BE2C (cell line): ENCODE measurements at regions not wholly inside any gene's neighbourhood (a gene's known extent, or its start where the extent isn't known, plus 50 kb on each side); places are given as distances from the start of the nearest gene placed in this dataset.

Experiments used
- DNase-seq: peaks from one replicate; pipeline ENCODE4 v3.0.0-alpha.2; 2020
- H3K27me3 ChIP-seq: fragments of 250-450 bp; sonication (Bioruptor Pico); 2 replicates; pipeline ENCODE4 v1.5.1; 2020; ENCODE audit warnings: mild to moderate bottlenecking
- H3K36me3 ChIP-seq: fragments of 250-450 bp; sonication (Bioruptor Pico); 2 replicates; pipeline ENCODE4 v1.5.1; 2020; ENCODE audit warnings: mild to moderate bottlenecking
- H3K4me1 ChIP-seq: fragments of 250-450 bp; sonication (Bioruptor Pico); 2 replicates; pipeline ENCODE4 v1.5.1; 2020
- H3K4me3 ChIP-seq: 2 replicates; pipeline ENCODE4 v1.5.1; 2011; ENCODE audit warnings: low read depth, low read length
- H3K9me3 ChIP-seq: fragments of 250-450 bp; sonication (Bioruptor Pico); 2 replicates; pipeline ENCODE4 v1.5.1; 2020
- CTCF ChIP-seq: IDR thresholded peaks from 2 replicates; pipeline ENCODE4 v1.5.1; 2012; ENCODE audit warnings: mild to moderate bottlenecking, low read depth, low read length

- DNase-seq: no peak
- Histone ChIP-seq H3K36me3 (no peaks in the 10 kb centered on the region), H3K4me3 (no peak overlapping the region), H3K27me3 (no peaks in the 10 kb centered on the region), H3K4me1 (no peaks in the 10 kb centered on the region), H3K9me3 (no peaks in the 10 kb centered on the region)
- no peak for TF ChIP-seq CTCF
Observed at GRCh38 chr9:18022642-18023041, 443.8 kb downstream of the SH3GL2 start.

- Histone ChIP-seq H3K27me3 (no peaks in the 10 kb centered on the region), H3K4me1 (no peaks in the 10 kb centered on the region), H3K9me3 (no peaks in the 10 kb centered on the region), H3K36me3 (no peaks in the 10 kb centered on the region), H3K4me3 (no peak overlapping the region)
- TF ChIP-seq CTCF: no peak
- DNase-seq: no peak
Observed at GRCh38 chr9:18023332-18023731, 444.5 kb downstream of the SH3GL2 start.

GRCh38 chr9:18032636-18033035, 441.3 kb upstream of the ADAMTSL1 start:
- DNase-seq: no peak
- Histone ChIP-seq H3K4me1 (no peaks in the 10 kb centered on the region), H3K9me3 (no peaks in the 10 kb centered on the region), H3K36me3 (no peaks in the 10 kb centered on the region), H3K4me3 (no peak overlapping the region), H3K27me3 (no peaks in the 10 kb centered on the region)
- TF ChIP-seq CTCF: no peak

- H3K36me3 ChIP-seq: no peaks in the 10 kb centered on the region
- DNase-seq: no peak
- no peak overlapping the region for H3K4me3 ChIP-seq
Observed at GRCh38 chr9:18036422-18037187, 437.3 kb upstream of the ADAMTSL1 start.

GRCh38 chr9:18037981-18038380, 436.0 kb upstream of the ADAMTSL1 start:
- DNase-seq: no peak
- Histone ChIP-seq H3K36me3 (no peaks in the 10 kb centered on the region), H3K9me3 (no peaks in the 10 kb centered on the region), H3K4me3 (no peak overlapping the region), H3K4me1 (no peaks in the 10 kb centered on the region), H3K27me3 (no peaks in the 10 kb centered on the region)
- no peak for TF ChIP-seq CTCF

More at GRCh38 chr9:18036422-18037187, 437.3 kb upstream of the ADAMTSL1 start:
- no peak for TF ChIP-seq CTCF
- no peaks in the 10 kb centered on the region for H3K9me3 ChIP-seq
- no peaks in the 10 kb centered on the region for H3K27me3 ChIP-seq
- H3K4me1 ChIP-seq: no peaks in the 10 kb centered on the region

GRCh38 chr9:18040327-18040726, 433.6 kb upstream of the ADAMTSL1 start:
- Histone ChIP-seq H3K27me3 (no peaks in the 10 kb centered on the region), H3K36me3 (no peaks in the 10 kb centered on the region), H3K4me3 (no peak overlapping the region), H3K4me1 (no peaks in the 10 kb centered on the region), H3K9me3 (no peaks in the 10 kb centered on the region)
- no peak for TF ChIP-seq CTCF
- no peak for DNase-seq
